ENCODE measurements at regions not wholly inside any gene's neighbourhood (a gene's known extent, or its start where the extent isn't known, plus 50 kb on each side); places are given as distances from the start of the nearest gene placed in this dataset.

DNA sequence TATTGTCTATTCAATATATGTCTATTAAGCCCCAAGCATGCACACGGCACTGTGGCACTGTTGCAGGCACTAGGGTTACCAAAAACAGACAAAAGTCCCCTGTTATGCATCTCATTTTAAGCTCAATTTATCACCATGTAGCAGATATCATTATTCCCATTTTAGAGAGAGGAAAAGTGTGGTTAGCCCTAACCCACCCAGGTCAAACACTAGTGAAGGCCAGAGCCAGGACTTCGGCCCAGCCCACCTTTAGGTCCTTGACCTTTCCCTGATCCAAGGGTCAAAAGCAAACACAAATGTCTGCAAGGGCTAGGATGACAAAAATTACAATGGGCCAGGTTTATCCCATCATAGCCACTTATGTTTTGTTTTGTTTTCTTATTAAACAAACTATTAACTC lies 130.3 kb upstream of the NUDT7 start:
- DNase-seq (ENCODE audit: low spot score): no peak

DNA sequence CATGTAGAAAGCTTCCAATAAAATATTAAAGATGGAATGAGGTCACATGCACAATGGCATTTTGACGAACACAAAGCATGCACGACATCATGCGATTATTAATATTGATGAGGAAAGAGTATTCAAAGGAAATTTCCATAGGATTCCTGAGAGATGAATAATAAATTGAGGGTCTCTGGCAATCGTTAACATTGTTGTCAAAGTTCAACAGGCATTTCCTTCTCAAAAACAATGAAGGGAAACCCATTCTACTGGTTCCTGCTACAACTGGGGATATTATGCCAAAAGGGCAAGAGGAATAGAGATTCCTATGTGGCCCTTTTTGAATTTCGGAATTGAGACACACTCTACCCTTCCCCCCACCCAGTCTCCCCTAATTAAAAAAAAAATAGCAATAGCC lies 128.3 kb upstream of the NUDT7 start:
- no peak for DNase-seq (ENCODE audit: low spot score)

DNA sequence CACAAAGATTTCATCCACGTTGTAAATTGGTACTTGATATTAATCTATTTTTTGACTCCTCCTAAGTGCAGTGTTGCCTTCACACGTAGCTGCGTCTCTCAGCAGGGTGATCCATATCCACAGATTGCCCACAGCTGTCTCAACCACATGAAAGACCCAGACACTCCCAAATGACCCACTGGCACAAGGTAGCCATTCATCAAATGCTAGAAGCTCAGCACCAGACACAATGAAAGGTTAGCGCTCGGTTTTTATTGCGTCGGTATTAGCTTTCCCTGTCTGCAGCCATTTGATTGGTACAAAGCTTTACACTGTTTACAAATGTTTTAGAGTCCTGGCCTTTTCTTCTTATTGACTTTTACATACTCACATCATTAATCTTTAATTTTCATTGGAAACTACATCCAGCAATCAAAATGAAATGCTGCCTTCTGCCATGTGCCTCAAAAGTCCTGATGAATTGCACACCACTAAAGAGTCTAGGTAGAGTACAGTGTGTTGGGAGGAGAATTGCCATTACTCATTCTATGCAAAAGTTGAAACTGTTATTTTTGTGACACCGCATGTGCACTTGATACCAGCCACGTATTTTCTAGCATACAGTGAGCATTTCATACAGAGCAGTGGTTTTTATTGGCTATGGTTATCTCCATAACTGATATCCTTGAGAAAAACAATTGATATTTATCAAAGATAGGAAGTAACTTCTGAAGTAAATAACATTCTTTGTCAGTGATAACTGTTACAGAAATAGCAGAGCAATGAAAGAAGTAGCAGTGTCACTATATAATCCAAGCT lies 127.3 kb upstream of the NUDT7 start:
- no peak for DNase-seq (ENCODE audit: low spot score)

- DNase-seq (ENCODE audit: low spot score): no peak
These were observed 126.1 kb upstream of the NUDT7 start for GRCh38 chr16:77596261-77596660.

DNA sequence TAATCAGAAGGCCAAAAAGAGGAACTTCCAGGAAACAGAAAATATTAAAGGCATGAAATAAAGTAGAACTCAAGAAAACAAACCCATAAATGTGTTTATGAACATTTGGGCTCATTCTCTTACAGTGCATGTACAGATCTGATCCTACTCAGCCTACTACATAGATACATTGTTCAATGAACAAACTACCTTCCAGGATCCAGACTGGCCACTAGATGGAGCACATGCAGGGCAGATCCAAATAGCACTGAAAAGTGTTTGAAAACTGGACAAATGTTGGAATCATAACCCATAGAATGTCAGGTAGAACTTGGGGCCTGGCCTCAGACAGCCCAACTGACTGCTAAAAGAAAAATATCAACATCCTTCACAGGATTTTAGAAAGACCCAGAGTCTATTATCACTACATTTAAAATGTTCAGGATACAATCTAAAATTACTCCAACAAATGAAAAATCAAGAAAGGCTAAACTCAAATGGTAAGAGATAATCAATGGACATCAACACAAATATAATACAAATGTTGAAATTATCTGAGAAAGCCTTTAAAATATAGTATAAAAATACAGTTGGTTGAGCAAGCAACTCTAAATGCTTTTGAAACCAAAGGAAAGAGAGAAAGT lies 122.4 kb upstream of the NUDT7 start:
- peak; percentile 9 for DNase-seq (ENCODE audit: low spot score)

DNA sequence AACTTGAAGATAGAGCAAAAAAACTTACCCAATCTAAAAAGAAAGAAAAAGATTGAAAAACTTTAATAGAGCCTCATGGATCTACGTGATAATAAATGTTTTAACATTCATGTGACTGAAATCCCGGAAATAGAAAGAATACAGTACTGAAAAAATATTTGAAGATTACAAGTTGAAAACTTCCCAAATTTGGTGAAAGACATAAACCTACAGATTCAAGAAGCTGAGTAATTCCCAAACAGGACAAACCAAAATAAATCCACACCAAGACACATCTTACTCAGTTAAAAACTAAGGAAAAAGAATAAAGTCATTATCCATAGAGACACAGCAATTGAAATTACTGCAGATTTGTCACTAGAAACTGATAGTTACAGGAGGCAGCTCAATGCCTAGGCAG lies 121.8 kb upstream of the NUDT7 start:
- no peak for DNase-seq (ENCODE audit: low spot score)

DNA sequence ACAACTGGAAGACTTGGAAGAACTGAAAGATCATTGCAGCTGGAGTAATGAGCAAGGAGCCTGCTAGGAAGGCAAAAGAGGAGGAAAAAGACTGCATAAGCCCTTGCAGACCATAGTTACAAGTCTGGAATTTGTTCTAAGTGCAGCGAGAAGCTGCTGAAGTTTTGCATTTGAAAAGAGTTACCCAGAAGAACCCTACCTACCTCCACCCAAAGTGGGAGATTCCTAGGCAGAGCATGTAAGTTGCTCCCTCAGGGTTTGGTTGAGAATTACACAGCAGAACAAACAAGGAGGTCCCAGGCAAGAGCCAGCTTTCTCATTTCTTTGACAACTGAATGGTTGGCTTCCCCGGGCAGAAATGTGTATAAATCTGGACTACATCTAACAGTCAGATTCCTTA lies 118.7 kb upstream of the NUDT7 start:
- DNase-seq (ENCODE audit: low spot score): no peak

- no peak for DNase-seq (ENCODE audit: low spot score)
These were observed 111.8 kb upstream of the NUDT7 start for GRCh38 chr16:77610496-77610895.

DNA sequence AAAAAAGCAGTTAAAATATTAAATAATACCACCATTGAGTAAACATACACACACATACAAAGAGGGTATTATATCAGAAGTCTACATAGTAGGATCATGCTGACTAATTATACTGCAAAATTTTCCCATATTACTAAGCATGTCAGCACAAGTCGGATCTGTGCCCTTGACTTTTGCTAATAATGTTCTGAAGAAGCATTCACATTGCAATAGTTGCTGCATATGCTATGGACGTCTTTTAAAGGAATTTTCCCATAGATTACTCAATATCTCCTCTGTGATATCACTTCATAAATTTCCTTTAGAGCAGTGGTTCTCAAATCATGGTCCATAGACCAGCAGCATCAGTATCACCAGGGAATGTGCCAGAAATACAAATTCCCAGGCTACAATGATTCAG lies 110.9 kb upstream of the NUDT7 start:
- DNase-seq (ENCODE audit: low spot score): no peak

- no peak for DNase-seq (ENCODE audit: low spot score)
These were observed 109.7 kb upstream of the NUDT7 start for GRCh38 chr16:77612596-77612995.

DNA sequence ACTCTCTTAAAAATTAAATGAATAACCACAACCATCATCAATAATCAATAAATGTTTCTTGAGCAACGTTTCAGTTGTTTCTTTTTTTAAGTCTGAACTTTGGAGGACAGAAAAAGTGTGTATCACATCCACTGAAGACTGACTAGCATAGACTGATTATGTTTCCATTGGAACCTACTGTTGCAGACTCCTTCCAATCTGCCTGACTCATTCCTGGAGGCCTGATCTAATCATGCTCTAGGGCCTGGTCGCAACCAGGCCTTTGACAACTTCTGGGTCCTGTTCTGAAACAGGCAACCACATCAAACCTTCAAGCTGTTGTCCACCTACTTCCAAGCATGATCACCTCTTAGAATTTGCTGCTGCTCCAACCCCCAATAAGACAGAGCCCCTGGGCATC lies 109.2 kb upstream of the NUDT7 start:
- no peak for DNase-seq (ENCODE audit: low spot score)

DNA sequence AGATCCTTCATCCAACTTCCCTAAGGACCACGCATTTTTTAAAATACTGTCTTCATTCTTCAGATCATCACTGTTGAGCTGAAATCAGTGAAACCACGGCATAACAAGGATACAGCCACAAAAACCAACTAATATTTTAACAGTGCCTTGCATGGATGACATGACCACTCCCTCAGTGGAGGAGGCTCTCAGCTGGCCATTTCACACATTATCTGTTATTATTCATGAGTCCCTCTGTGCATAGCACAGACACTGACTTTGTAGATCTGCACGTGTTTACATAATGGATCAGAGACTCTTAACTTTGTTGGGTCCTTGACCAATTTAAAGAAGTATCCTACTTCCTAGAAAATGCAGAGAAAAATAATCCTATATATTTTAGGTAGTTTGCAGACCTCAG lies 104.8 kb upstream of the NUDT7 start:
- no peak for DNase-seq (ENCODE audit: low spot score)

GRCh38 chr16:77617996-77618395 lies 104.3 kb upstream of the NUDT7 start:
- no peak for DNase-seq (ENCODE audit: low spot score)

DNA sequence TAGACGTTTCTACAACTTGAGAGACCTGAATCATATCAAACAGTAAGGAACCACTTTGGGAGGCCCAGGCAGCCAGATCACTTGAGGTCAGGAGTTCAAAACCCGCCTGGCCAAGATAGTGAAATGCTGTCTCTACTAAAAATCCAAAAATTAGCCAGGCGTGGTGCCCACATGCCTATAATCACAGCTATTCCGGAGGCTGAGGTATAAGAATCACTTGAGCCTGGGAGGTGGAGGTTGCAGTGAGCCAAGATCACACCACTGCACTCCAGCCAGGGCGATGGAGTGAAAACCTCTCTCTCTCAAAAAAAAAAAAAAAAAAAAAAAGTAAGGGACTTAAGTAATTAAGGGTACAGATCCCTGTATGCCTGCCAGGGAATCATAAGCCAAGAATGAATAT lies 103.4 kb upstream of the NUDT7 start:
- DNase-seq (ENCODE audit: low spot score): no peak

DNA sequence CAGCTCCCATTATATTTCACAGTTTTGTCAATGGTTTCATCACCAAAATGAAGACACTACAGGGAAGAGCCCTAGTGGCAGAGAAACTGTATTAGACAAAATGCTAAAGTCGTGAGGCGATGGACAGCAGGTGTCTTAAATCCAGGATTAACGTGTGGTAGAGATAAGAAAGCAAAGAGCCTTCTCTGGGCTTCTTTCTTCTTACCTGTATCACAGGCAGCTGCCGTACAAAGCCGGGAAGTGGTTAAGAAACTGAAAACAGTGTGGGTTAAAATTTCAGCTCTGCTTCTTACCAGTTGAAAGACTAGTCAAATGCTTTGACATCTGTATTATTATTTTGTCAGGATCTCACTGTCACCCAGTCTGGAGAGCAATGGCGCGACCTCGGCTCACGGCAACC lies 98.2 kb upstream of the NUDT7 start:
- no peak for DNase-seq (ENCODE audit: low spot score)

- no peak for DNase-seq (ENCODE audit: low spot score)
These were observed 85.7 kb upstream of the NUDT7 start for GRCh38 chr16:77636615-77637014.

GRCh38 chr16:77637940-77638339 lies 84.4 kb upstream of the NUDT7 start:
- no peak for DNase-seq (ENCODE audit: low spot score)

DNA sequence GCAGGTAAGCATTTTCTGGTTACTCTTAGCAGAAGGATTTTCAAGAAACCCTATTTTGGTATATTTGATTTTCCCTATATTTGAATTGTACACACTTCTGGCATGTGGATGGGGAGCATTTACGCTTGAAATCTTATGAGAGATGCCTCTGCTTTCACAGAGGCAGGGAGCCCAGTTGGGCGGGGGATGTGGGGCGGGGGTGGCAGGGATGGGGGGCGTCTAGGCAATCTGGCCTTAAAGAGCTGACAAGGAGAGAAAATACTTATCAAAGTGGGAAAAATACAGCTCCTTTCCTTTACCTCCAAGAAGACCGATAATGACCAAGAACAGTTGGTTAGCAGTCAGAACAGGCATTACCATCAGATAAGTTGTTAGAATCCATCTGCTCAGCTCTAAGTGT lies 79.1 kb upstream of the NUDT7 start:
- no peak for DNase-seq (ENCODE audit: low spot score)

DNA sequence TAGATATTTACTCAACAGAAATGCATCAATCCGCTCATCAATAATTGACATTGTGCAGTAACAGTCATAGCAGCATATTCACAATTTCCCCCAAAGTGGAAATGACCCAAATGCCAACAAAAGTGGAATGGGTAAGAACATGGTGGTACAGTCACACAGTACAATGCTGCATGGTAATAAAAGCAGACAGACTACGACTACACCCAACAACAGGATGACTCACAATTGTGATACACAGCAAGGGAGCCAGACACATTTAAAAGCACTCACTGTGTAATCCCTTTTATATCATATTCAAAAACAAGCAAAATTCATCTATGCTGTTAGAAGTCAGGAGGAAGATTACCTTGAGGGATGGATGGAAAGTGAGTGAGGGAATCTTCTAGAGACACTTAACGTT lies 76.5 kb upstream of the NUDT7 start:
- no peak for DNase-seq (ENCODE audit: low spot score)

DNA sequence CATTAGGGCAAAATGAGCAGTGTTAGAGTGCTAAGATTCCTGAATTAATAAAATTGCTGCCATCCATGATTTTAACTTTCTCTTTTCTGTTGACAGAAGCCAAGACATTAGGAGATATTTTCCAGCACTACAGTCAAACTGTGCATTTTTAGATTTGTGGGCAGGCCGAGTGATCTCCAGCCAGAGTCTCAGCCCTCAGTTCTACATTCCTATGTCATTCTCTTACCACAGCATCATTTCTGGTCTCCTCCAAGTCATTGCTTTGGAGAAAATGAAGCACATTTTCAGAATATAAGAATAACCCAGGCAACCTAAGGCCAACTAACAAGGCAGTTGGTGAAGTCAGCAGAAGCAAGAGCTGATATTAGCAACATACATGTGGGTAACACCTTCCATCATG lies 74.6 kb upstream of the NUDT7 start:
- DNase-seq (ENCODE audit: low spot score): no peak

GRCh38 chr16:77650761-77651160 lies 71.6 kb upstream of the NUDT7 start:
- DNase-seq (ENCODE audit: low spot score): no peak

DNA sequence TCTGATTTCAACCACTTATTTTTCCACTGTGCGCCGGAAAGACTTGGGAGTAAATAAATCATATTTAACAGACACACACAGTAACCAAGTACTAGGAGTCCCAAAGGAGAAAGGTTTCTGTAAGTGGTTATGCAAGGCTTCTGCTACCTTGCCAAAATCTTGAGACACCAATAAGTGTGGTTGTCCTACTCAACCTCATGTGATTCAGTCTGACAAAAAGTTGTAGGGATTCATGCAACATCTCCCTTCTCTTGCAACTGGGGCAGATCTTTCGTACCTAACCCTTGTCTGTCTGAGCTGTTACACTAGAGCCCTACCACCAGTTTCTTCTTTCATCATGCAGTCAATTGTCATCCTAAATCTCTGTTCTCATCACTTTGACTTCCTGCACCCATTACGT lies 69.9 kb upstream of the NUDT7 start:
- no peak for DNase-seq (ENCODE audit: low spot score)

DNA sequence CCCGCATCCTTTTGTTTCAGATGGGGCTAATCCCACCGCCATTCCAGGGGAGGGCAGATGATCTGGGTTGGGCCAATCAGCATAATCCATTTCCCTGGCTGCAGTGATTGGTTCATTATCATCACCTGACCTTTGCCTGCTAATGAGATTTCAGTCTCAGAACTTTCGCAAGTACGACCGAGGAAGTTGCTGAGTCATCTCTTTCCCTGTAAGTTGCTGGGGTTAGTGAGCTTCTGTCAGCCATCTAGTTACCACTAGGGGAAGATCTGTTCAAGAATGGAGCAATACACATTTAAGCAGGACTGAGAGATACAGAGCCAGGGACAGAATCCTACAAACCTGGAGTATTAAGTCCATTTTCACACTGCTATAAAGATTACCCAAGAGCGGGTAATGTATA lies 65.3 kb upstream of the NUDT7 start:
- DNase-seq (ENCODE audit: low spot score): peak; percentile 3

DNA sequence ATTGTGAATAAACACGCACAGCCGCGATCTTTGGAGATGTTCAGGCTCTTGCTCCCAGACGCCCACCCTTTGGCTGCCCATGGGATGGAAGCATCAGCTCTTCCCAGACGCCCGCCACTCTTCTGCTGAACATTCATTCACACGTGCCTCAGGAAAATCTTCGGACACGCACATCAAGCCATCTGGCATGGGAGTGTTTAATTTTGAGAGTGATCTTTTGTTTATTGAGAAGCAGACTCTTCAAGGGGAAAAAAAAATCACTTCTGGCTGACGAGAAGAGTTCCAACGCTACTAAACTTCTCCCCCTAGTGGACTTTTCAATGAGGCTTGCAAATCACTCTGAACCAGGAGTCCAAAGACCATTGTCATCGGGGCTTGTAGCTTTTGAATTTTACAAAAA lies 62.0 kb upstream of the NUDT7 start:
- no peak for DNase-seq (ENCODE audit: low spot score)
